A549 (cell line): ENCODE measurements at regions not wholly inside any gene's neighbourhood (a gene's known extent, or its start where the extent isn't known, plus 50 kb on each side); places are given as distances from the start of the nearest gene placed in this dataset.

ENCODE experiments used
- ATAC-seq, 2 experiments: fragments of 200-7000 bp in 1 of 2; fragments of >200 bp in 1 of 2; cut with Nextera tagmentation in 1 of 2; cut with Tn5 transposase in 1 of 2; 3 replicates each; pipeline versions ENCODE4 v1.8.0 to v1.9.1; 2018 to 2020; ENCODE audit warnings: mild to moderate bottlenecking in 1 of 2, moderate library complexity in 1 of 2
- CTCF ChIA-PET: fragments of 300-600 bp; sonication (Branson Sonifier 250); formaldehyde crosslinking; extraction: SDS; loops from one replicate; lab custom pipeline; 2021; ENCODE audit warnings: antibody characterized with exemption, inconsistent platforms; lab: Yijun Ruan, JAX
- POLR2A ChIA-PET: fragments of 350-600 bp; formaldehyde crosslinking; extraction: SDS; loops from one replicate; lab custom pipeline; 2021; ENCODE audit warnings: antibody characterized with exemption, inconsistent platforms; lab: Yijun Ruan, JAX
- DNase-seq, 2 experiments: peaks; one replicate each; pipeline versions ENCODE4 v3.0.0 to v3.0.0-alpha.2; 2011 to 2016; ENCODE audit warnings: low read depth in 1 of 2, low spot score in 1 of 2
- FAIRE-seq: peaks from 2 replicates; lab custom pipeline; 2011; peaks lifted over from hg19 to GRCh38; lab: Jason Lieb, UNC
- H3K27ac ChIP-seq, 2 experiments: fragments of >200 bp; sonication (Bioruptor Twin); formaldehyde crosslinking; 3 replicates each; pipeline ENCODE4 v1.5.1; 2016 to 2017
- H3K4me1 ChIP-seq: fragments of >200 bp; sonication (Bioruptor Twin); formaldehyde crosslinking; 3 replicates; pipeline ENCODE4 v1.6.1; 2016
- H3K4me2 ChIP-seq: fragments of >200 bp; sonication (Bioruptor Twin); formaldehyde crosslinking; 3 replicates; pipeline ENCODE4 v1.6.1; 2016
- H3K4me3 ChIP-seq: fragments of >200 bp; sonication (Bioruptor Twin); formaldehyde crosslinking; 3 replicates; pipeline ENCODE4 v1.5.1; 2016
- H3K9me3 ChIP-seq: fragments of >200 bp; sonication (Bioruptor Twin); formaldehyde crosslinking; 3 replicates; pipeline ENCODE4 v1.6.1; 2016
- FOXS1 ChIP-seq: fragments of 250-450 bp; sonication (Bioruptor Pico); IDR thresholded peaks from 2 replicates; pipeline ENCODE4 v1.5.0; 2020; ENCODE audit warnings: mild to moderate bottlenecking, moderate library complexity
- GATA3 ChIP-seq: IDR thresholded peaks from 2 replicates; pipeline ENCODE4 v1.6.1; 2012; ENCODE audit warnings: borderline replicate concordance
- HDAC2 ChIP-seq: fragments of 200-600 bp; sonication (generic); IDR thresholded peaks from 2 replicates; pipeline ENCODE4 v1.6.1; 2016
- HES2 ChIP-seq: fragments of >200 bp; sonication (Bioruptor Twin); formaldehyde crosslinking; IDR thresholded peaks from 2 replicates; pipeline ENCODE4 v1.6.1; 2016
- HEYL ChIP-seq: fragments of 250-450 bp; sonication (Bioruptor Pico); IDR thresholded peaks from 2 replicates; pipeline ENCODE4 v1.8.0; 2021; ENCODE audit warnings: mild to moderate bottlenecking, moderate library complexity
- HOXB5 ChIP-seq: fragments of 250-450 bp; sonication (Bioruptor Pico); IDR thresholded peaks from 2 replicates; pipeline ENCODE4 v1.5.0; 2020; ENCODE audit warnings: mild to moderate bottlenecking, moderate library complexity
- KDM1A ChIP-seq: fragments of 200-600 bp; sonication (generic); IDR thresholded peaks from 2 replicates; pipeline ENCODE4 v1.6.1; 2016; ENCODE audit warnings: low read depth, mild to moderate bottlenecking
- KDM5A ChIP-seq: fragments of 200-600 bp; sonication (generic); IDR thresholded peaks from 2 replicates; pipeline ENCODE4 v1.6.1; 2016; ENCODE audit warnings: antibody characterized with exemption, mild to moderate bottlenecking
- NFE2L2 ChIP-seq: fragments of 150-350 bp; conservative IDR thresholded peaks from 2 replicates; pipeline ENCODE4 v1.6.1; 2014; ENCODE audit warnings: low read length
- NPAS2 ChIP-seq: fragments of 250-450 bp; sonication (Bioruptor Pico); IDR thresholded peaks from 2 replicates; pipeline ENCODE4 v1.8.0; 2022; ENCODE audit warnings: mild to moderate bottlenecking, moderate library complexity, borderline replicate concordance
- PHF8 ChIP-seq: fragments of 200-600 bp; sonication (generic); IDR thresholded peaks from 2 replicates; pipeline ENCODE4 v1.6.1; 2016; ENCODE audit warnings: low read depth, mild to moderate bottlenecking, antibody characterized with exemption, moderate library complexity, borderline replicate concordance
- RAD21 ChIP-seq, 2 experiments: fragments of >200 bp in 1 of 2; sonication (Bioruptor Twin) in 1 of 2; formaldehyde crosslinking in 1 of 2; IDR thresholded peaks in 1 of 2; conservative IDR thresholded peaks in 1 of 2; 2 replicates in 1 of 2; 3 replicates in 1 of 2; pipeline ENCODE4 v1.6.1; 2012 to 2018; ENCODE audit warnings: inconsistent platforms in 1 of 2
- RFX5 ChIP-seq: fragments of 450-650 bp; IDR thresholded peaks from 2 replicates; pipeline ENCODE4 v1.7.1; 2014; ENCODE audit warnings: antibody characterized with exemption, mild to moderate bottlenecking, moderate library complexity
- RNF2 ChIP-seq: fragments of 200-600 bp; sonication (generic); IDR thresholded peaks from 2 replicates; pipeline ENCODE4 v1.6.1; 2016; ENCODE audit warnings: low read depth, mild to moderate bottlenecking, antibody characterized with exemption, moderate library complexity, borderline replicate concordance
- USF2 ChIP-seq: fragments of 450-650 bp; IDR thresholded peaks from 2 replicates; pipeline ENCODE4 v1.6.1; 2014; ENCODE audit warnings: antibody characterized with exemption
- ZC3H11A ChIP-seq: fragments of 450-650 bp; IDR thresholded peaks from 2 replicates; pipeline ENCODE4 v1.6.1; 2014; ENCODE audit warnings: antibody characterized with exemption, mild to moderate bottlenecking
- ZFP36 ChIP-seq: fragments of 450-650 bp; IDR thresholded peaks from 2 replicates; pipeline ENCODE4 v1.6.1; 2014; ENCODE audit warnings: borderline replicate concordance; ENCODE audit not compliant: partially characterized antibody
- ZNF302 ChIP-seq: fragments of 250-450 bp; sonication (Bioruptor Pico); IDR thresholded peaks from 2 replicates; pipeline ENCODE4 v1.9.0; 2021; ENCODE audit warnings: inconsistent platforms, mild to moderate bottlenecking, moderate library complexity
- ZSCAN20 ChIP-seq: fragments of 250-450 bp; sonication (Bioruptor Pico); IDR thresholded peaks from 2 replicates; pipeline ENCODE4 v1.8.0; 2022; ENCODE audit warnings: mild to moderate bottlenecking, moderate library complexity
- WGBS: methylation state at CpG from one replicate; pipeline ENCODE4 v1.1.6; 2017; ENCODE audit errors: missing lambda C conversion rate; 5-methylcytosine and 5-hydroxymethylcytosine counted together
- TF ChIP-seq, protein P1 (sequence below): IDR thresholded peaks from 2 replicates; pipeline ENCODE4 v1.6.1; 2012
- TF ChIP-seq, protein P2 (sequence below): fragments of 250-450 bp; sonication (Bioruptor Pico); IDR thresholded peaks from 2 replicates; pipeline ENCODE4 v1.5.0; 2021; ENCODE audit warnings: mild to moderate bottlenecking, moderate library complexity, borderline replicate concordance
- TF ChIP-seq, protein P3 (sequence below): IDR thresholded peaks from 2 replicates; pipeline ENCODE4 v1.6.1; 2012

DNA sequence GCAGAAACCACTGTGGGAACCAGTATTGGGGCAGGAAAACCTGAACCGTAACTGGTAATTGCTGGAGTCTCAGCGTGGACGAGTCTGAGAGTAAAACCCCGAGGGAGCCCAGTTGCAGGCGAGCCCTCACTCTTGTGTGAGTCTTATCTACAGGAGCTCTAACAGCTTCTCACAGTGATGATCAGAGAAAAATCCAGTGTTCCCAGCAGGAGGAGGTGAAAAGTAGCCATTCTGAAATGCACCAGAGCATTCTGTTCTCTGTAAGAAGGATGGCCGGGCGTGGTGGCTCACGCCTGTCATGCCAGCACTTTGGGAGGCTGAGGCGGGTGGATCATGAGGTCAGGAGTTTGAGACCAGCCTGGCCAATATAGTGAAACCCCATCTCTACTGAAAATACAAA, 161.2 kb downstream of the COPRS start (continued):
- TF ChIP-seq NFE2L2 = no peak
- TF ChIP-seq, protein P1, sequence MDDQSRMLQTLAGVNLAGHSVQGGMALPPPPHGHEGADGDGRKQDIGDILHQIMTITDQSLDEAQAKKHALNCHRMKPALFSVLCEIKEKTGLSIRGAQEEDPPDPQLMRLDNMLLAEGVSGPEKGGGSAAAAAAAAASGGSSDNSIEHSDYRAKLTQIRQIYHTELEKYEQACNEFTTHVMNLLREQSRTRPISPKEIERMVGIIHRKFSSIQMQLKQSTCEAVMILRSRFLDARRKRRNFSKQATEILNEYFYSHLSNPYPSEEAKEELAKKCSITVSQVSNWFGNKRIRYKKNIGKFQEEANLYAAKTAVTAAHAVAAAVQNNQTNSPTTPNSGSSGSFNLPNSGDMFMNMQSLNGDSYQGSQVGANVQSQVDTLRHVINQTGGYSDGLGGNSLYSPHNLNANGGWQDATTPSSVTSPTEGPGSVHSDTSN = no peak
- no peak for TF ChIP-seq USF2
- no peak for TF ChIP-seq FOXS1 (CRISPR knock-in tag)
- TF ChIP-seq KDM1A = no peak
- no peak for TF ChIP-seq HEYL

GRCh38 chr17:31696703-31697325, 162.2 kb downstream of the COPRS start:
- no peak overlapping the region for H3K4me3 ChIP-seq
- no peaks in the 10 kb centered on the region for H3K4me1 ChIP-seq
- H3K27ac ChIP-seq = no peak overlapping the region
- CTCF ChIA-PET = interaction anchor here (0.7 to 6.0 kb wide), 4 partner anchors 10 to 145 kb away, joined by 3 to 19 read pairs (median 3); no protein-coding TSS in a partner anchor
- ATAC-seq (0 out of 6 replicates have a peak, but pooled peaks of 1 of the 2 experiments have one; percentile 21), FAIRE-seq (no peak), DNase-seq (no peak)
- POLR2A ChIA-PET = no interaction called here
- 66% methylated on average over 9 of the region's 9 CpGs for WGBS
- H3K4me2 ChIP-seq = no peak overlapping the region
- TF ChIP-seq RAD21 (conservative IDR thresholded peaks at IDR 0.05 in 1 of 2, IDR thresholded peaks at IDR 0.05 in 1 of 2) = no peak
- no peak for TF ChIP-seq KDM5A
- no peak for TF ChIP-seq HOXB5 (CRISPR knock-in tag)
- no peak for TF ChIP-seq FOXS1 (CRISPR knock-in tag)
- no peak for TF ChIP-seq ZFP36
- TF ChIP-seq, protein P2, sequence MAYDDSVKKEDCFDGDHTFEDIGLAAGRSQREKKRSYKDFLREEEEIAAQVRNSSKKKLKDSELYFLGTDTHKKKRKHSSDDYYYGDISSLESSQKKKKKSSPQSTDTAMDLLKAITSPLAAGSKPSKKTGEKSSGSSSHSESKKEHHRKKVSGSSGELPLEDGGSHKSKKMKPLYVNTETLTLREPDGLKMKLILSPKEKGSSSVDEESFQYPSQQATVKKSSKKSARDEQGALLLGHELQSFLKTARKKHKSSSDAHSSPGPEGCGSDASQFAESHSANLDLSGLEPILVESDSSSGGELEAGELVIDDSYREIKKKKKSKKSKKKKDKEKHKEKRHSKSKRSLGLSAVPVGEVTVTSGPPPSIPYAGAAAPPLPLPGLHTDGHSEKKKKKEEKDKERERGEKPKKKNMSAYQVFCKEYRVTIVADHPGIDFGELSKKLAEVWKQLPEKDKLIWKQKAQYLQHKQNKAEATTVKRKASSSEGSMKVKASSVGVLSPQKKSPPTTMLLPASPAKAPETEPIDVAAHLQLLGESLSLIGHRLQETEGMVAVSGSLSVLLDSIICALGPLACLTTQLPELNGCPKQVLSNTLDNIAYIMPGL (CRISPR knock-in tag) = no peak
- TF ChIP-seq, protein P1 = no peak
- no peak for TF ChIP-seq PHF8
- TF ChIP-seq ZSCAN20 = no peak
- no peak for TF ChIP-seq RNF2
- TF ChIP-seq, protein P3, sequence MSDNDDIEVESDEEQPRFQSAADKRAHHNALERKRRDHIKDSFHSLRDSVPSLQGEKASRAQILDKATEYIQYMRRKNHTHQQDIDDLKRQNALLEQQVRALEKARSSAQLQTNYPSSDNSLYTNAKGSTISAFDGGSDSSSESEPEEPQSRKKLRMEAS = no peak
- no peak for TF ChIP-seq HES2
- no peak for TF ChIP-seq GATA3
- no peak for TF ChIP-seq NPAS2
- TF ChIP-seq ZNF302 (CRISPR knock-in tag) = no peak
- no peak for TF ChIP-seq RFX5
- TF ChIP-seq ZC3H11A = no peak
- no peak for TF ChIP-seq HDAC2
- no peaks in the 10 kb centered on the region for H3K9me3 ChIP-seq
